Stomach (tissue), 4 donors: ENCODE measurements at regions not wholly inside any gene's neighbourhood (a gene's known extent, or its start where the extent isn't known, plus 50 kb on each side); places are given as distances from the start of the nearest gene placed in this dataset.

ENCODE experiments used
- POLR2A ChIP-seq, 4 donors: fragments of 450-650 bp; IDR thresholded peaks; one replicate each; pipeline ENCODE4 v1.6.1; 2016; ENCODE audit warnings: antibody characterized with exemption in 4 of 4, control low read depth in 2 of 4, mild to moderate bottlenecking in 1 of 4, moderate library complexity in 1 of 4
- TF ChIP-seq, protein P1 (sequence below), 7 experiments: fragments of 450-650 bp in 4 of 7; fragments of 200-600 bp in 3 of 7; sonication (generic) in 3 of 7; IDR thresholded peaks; one replicate each; pipeline ENCODE4 v1.5.1; 2016 to 2019; ENCODE audit warnings: antibody characterized with exemption in 7 of 7, control low read depth in 2 of 7, mild to moderate bottlenecking in 1 of 7

GRCh38 chr4:180261346-180261745 is 1981.9 kb upstream of the TENM3 start:
- TF ChIP-seq, protein P1, sequence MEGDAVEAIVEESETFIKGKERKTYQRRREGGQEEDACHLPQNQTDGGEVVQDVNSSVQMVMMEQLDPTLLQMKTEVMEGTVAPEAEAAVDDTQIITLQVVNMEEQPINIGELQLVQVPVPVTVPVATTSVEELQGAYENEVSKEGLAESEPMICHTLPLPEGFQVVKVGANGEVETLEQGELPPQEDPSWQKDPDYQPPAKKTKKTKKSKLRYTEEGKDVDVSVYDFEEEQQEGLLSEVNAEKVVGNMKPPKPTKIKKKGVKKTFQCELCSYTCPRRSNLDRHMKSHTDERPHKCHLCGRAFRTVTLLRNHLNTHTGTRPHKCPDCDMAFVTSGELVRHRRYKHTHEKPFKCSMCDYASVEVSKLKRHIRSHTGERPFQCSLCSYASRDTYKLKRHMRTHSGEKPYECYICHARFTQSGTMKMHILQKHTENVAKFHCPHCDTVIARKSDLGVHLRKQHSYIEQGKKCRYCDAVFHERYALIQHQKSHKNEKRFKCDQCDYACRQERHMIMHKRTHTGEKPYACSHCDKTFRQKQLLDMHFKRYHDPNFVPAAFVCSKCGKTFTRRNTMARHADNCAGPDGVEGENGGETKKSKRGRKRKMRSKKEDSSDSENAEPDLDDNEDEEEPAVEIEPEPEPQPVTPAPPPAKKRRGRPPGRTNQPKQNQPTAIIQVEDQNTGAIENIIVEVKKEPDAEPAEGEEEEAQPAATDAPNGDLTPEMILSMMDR (IDR thresholded peaks at IDR 0.05) = no peak
- no peak for TF ChIP-seq POLR2A (IDR thresholded peaks at IDR 0.05)
